Esophagus squamous epithelium (tissue), 5 donors: ENCODE measurements at regions not wholly inside any gene's neighbourhood (a gene's known extent, or its start where the extent isn't known, plus 50 kb on each side); places are given as distances from the start of the nearest gene placed in this dataset.

ENCODE experiments used
- DNase-seq: peaks from one replicate; lab custom pipeline; 2025; lab: John Stamatoyannopoulos, UW
- H3K27ac ChIP-seq, 4 donors: fragments of 200-600 bp; sonication (generic); one replicate each; pipeline ENCODE4 v1.5.1; 2016 to 2019; ENCODE audit warnings: mild to moderate bottlenecking in 1 of 4
- H3K27me3 ChIP-seq, 4 donors: fragments of 200-600 bp; sonication (generic); 1 replicate in 3 of 4; 2 replicates in 1 of 4; pipeline versions ENCODE4 v1.5.1 to v1.6.0; 2017 to 2021; ENCODE audit warnings: antibody characterized with exemption in 1 of 4
- H3K36me3 ChIP-seq, 3 donors: fragments of 200-600 bp; sonication (generic); one replicate each; pipeline ENCODE4 v1.5.1; 2016 to 2019
- H3K4me1 ChIP-seq, 3 donors: fragments of 200-600 bp; sonication (generic); one replicate each; pipeline ENCODE4 v1.5.1; 2017 to 2019
- H3K4me3 ChIP-seq, 4 donors: fragments of 200-600 bp; sonication (generic); 1 replicate in 3 of 4; 2 replicates in 1 of 4; pipeline ENCODE4 v1.5.1; 2016 to 2019; ENCODE audit warnings: mild to moderate bottlenecking in 2 of 4, moderate library complexity in 1 of 4
- H3K9me3 ChIP-seq, 3 donors: fragments of 200-600 bp; sonication (generic); one replicate each; pipeline ENCODE4 v1.5.1; 2016 to 2019
- CTCF ChIP-seq, 6 experiments: fragments of 450-650 bp in 4 of 6; fragments of 200-600 bp in 2 of 6; sonication (generic) in 2 of 6; IDR thresholded peaks; one replicate each; pipeline ENCODE4 v1.5.1; 2016 to 2019; ENCODE audit warnings: antibody characterized with exemption in 6 of 6, mild to moderate bottlenecking in 4 of 6, moderate library complexity in 4 of 6
- POLR2A ChIP-seq, 4 donors: fragments of 450-650 bp; IDR thresholded peaks; one replicate each; pipeline ENCODE4 v1.6.1; 2017; ENCODE audit warnings: antibody characterized with exemption in 4 of 4, mild to moderate bottlenecking in 4 of 4, moderate library complexity in 3 of 4
- WGBS, 2 donors: methylation state at CpG; one replicate each; pipeline ENCODE4 v1.1.5; 2018; 5-methylcytosine and 5-hydroxymethylcytosine counted together
- intact Hi-C: fragments of 100-400 bp; cut with DNase I; formaldehyde crosslinking; loops from one replicate; pipeline ENCODE4 v1.15.0; 2022
- donor health status: DM: yes; HTN: yes; CAD: no.

GRCh38 chr15:96417760-96418130 is 87.2 kb downstream of the NR2F2 start:
- H3K9me3 ChIP-seq = no peaks in the 10 kb centered on the region
- intact Hi-C loops = no loop called here
- no peaks in the 10 kb centered on the region for H3K36me3 ChIP-seq
- no peak for DNase-seq
- no peak overlapping the region for H3K27ac ChIP-seq
- H3K4me3 ChIP-seq = no peak overlapping the region
- H3K4me1 ChIP-seq = peaks cover 14 to 21% (median 15%) of the 10 kb centered on the region in 3 donors
- peaks cover 8 to 100% (median 30%) of the 10 kb centered on the region in 4 donors for H3K27me3 ChIP-seq
- 18 to 20% methylated on average over 14 of the region's 14 CpGs for WGBS, 2 donors
- TF ChIP-seq CTCF (IDR thresholded peaks at IDR 0.05) (no peak), POLR2A (IDR thresholded peaks at IDR 0.05) (no peak)

GRCh38 chr15:96418146-96418545 is 87.6 kb downstream of the NR2F2 start:
- Histone ChIP-seq H3K27me3 (peaks cover 8 to 99% (median 29%) of the 10 kb centered on the region in 4 donors), H3K9me3 (no peaks in the 10 kb centered on the region), H3K4me3 (no peak overlapping the region), H3K4me1 (peaks cover 14 to 21% (median 15%) of the 10 kb centered on the region in 3 donors), H3K27ac (no peak overlapping the region), H3K36me3 (no peaks in the 10 kb centered on the region)
- 46 to 53% methylated on average over 2 of the region's 2 CpGs for WGBS, 2 donors
- intact Hi-C loops = no loop called here
- DNase-seq = no peak
- TF ChIP-seq POLR2A (IDR thresholded peaks at IDR 0.05) = no peak
- TF ChIP-seq CTCF (IDR thresholded peaks at IDR 0.05) = no peak

GRCh38 chr15:96421178-96421601 is 90.7 kb downstream of the NR2F2 start:
- no peak overlapping the region for H3K4me3 ChIP-seq
- H3K4me1 ChIP-seq = peaks cover 12 to 16% (median 15%) of the 10 kb centered on the region in 3 donors
- no peaks in the 10 kb centered on the region for H3K9me3 ChIP-seq
- peaks cover 6 to 80% (median 25%) of the 10 kb centered on the region in 4 donors for H3K27me3 ChIP-seq
- intact Hi-C loops = no loop called here
- DNase-seq = no peak
- TF ChIP-seq POLR2A (IDR thresholded peaks at IDR 0.05) (no peak), CTCF (IDR thresholded peaks at IDR 0.05) (no peak)
- H3K36me3 ChIP-seq = no peaks in the 10 kb centered on the region
- no peak overlapping the region for H3K27ac ChIP-seq
- 21 to 32% methylated on average over 8 of the region's 8 CpGs for WGBS, 2 donors

GRCh38 chr15:96422125-96422524 is 91.6 kb downstream of the NR2F2 start:
- DNase-seq = no peak
- Histone ChIP-seq H3K4me3 (no peak overlapping the region), H3K36me3 (no peaks in the 10 kb centered on the region), H3K27me3 (peaks cover 0 to 71% (median 17%) of the 10 kb centered on the region in 4 donors), H3K4me1 (peaks cover 5 to 7% (median 6%) of the 10 kb centered on the region in 3 donors), H3K27ac (no peak overlapping the region), H3K9me3 (no peaks in the 10 kb centered on the region)
- TF ChIP-seq CTCF (IDR thresholded peaks at IDR 0.05) (no peak), POLR2A (IDR thresholded peaks at IDR 0.05) (no peak)
- intact Hi-C loops = no loop called here
- 47 to 52% methylated on average over 7 of the region's 7 CpGs for WGBS, 2 donors

GRCh38 chr15:96424674-96425073 is 94.2 kb downstream of the NR2F2 start:
- H3K4me3 ChIP-seq = no peak overlapping the region
- no peaks in the 10 kb centered on the region for H3K9me3 ChIP-seq
- TF ChIP-seq POLR2A (IDR thresholded peaks at IDR 0.05) (no peak), CTCF (IDR thresholded peaks at IDR 0.05) (no peak)
- no peaks in the 10 kb centered on the region for H3K4me1 ChIP-seq
- intact Hi-C loops = no loop called here
- no peaks in the 10 kb centered on the region for H3K36me3 ChIP-seq
- H3K27me3 ChIP-seq = peaks cover 0 to 46% (median 8%) of the 10 kb centered on the region in 4 donors
- WGBS, 2 donors = 89 to 94% methylated on average over 4 of the region's 4 CpGs
- DNase-seq = no peak
- no peak overlapping the region for H3K27ac ChIP-seq
